OCI-M1 (cell line): ENCODE measurements at regions not wholly inside any gene's neighbourhood (a gene's known extent, or its start where the extent isn't known, plus 50 kb on each side); places are given as distances from the start of the nearest gene placed in this dataset.
A peak's percentile ranks its signal among the peaks of the same experiment; 100 is the strongest.
"Not testable (repeated sequence)": the region's sequence is repeated elsewhere in the genome, so short reads cannot be mapped to it uniquely, and the experiment has no call there.

Experiments used
- DNase-seq: peaks from one replicate; lab custom pipeline; 2025; lab: John Stamatoyannopoulos, UW

GRCh38 chr1:76687307-76688175 is 179.7 kb upstream of the ST6GALNAC5 start:
- no peak for DNase-seq

DNA sequence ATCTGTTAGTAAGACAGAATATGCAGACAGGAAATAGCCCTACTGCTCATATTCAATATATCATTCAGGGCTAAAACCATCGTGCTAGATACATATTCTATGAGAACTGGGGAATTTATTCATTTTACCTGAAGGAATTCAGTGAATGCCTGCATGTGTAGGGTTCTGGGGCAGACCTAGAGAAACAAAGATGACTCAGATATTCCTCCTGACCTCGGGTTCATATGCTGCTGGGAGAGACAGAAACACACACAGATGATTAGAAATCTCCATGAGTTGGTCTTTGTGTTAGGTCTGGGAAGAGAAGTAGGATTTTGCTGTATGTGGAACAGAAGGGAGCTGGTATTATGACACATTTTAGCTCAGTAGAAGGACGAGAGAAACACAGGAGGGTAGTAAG is 176.5 kb upstream of the ST6GALNAC5 start:
- DNase-seq = peak; percentile 38

- DNase-seq = no peak
Observed at GRCh38 chr1:76695535-76695934, 171.7 kb upstream of the ST6GALNAC5 start.

- DNase-seq = no peak
Observed at GRCh38 chr1:76697361-76697760, 169.9 kb upstream of the ST6GALNAC5 start.

- DNase-seq = not testable (repeated sequence)
Observed at GRCh38 chr1:76699646-76700045, 167.6 kb upstream of the ST6GALNAC5 start.

GRCh38 chr1:76700200-76700599 is 167.1 kb upstream of the ST6GALNAC5 start:
- DNase-seq = not testable (repeated sequence)

- no peak for DNase-seq
Observed at GRCh38 chr1:76705560-76705959, 161.7 kb upstream of the ST6GALNAC5 start.

DNA sequence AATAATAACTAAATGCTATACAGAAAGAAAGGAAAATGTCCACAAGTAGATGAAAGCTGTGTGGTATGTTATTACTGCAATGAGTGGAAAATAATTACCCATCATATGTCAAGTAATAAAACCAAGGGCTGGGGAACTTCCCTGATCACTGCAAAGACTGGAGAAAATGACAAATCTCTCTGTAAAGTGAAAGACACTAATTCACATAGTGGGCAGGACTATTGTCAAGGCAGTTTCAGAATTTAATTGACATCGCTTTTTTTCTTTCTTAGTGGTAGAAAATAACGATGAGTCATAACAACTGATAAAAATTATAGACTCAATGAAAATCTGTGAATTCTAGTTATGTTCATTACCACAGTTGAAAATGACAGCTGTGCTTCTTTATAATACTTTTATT is 153.7 kb upstream of the ST6GALNAC5 start:
- DNase-seq = peak; percentile 31

- DNase-seq = peak; percentile 20
Observed at GRCh38 chr1:76715474-76715873, 151.8 kb upstream of the ST6GALNAC5 start.

DNA sequence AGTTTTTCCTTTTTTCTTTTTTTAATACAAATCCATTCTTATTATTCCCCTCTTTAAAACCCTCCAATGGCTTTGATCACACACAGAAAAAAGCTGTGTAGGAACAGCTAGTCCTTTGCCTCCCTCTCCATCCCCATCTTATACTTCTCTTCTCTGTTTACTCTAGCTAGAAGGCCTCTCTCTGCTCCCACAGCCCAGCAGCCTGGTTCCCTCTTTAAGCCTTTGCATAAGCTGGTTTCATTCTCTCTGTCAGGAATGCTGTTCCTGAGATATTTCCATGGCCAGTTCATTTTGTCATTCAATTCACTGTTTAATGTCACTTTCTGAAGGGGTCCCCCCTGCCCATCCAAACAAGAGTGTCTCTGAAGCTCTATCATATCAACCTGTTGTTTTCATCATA is 143.3 kb upstream of the ST6GALNAC5 start:
- no peak for DNase-seq

DNA sequence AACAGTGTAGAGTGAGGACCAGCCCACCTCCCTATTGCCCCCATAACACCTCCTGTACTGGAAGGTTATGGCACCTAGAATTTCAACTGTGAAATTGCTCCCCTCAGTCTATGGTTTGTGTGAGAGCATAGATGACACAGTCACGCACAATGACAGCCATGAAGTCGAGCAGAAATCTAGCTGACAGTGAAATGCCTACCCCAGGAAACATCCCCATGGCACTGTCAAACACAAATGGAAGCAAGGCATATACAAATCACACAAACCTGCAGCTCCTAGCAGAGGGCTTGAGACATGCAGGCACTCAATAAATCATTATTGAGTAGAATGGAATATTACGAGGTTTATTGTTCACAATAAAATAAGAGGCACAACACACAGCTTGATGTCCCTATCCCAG is 142.5 kb upstream of the ST6GALNAC5 start:
- no peak for DNase-seq

GRCh38 chr1:76725864-76726619 is 141.2 kb upstream of the ST6GALNAC5 start:
- no peak for DNase-seq

DNA sequence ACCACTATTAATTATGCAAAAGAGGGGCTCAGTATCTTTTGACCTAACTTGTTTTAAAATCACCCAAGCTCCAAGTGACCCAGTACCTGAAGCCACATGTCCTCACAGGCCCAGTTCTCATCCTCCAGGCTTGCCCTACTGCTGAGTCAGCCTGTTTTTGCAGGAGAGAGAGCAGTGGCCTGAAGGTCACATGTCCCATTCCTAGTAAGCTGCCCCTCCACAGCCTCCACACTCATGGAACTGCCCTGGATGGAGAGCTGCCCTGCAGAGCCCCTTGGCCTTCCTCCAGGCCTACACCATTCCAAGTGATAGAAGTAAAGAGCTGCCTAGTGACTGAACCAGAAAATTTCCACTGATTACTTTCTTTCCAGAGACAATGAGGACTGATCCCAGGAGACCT is 139.8 kb upstream of the ST6GALNAC5 start:
- no peak for DNase-seq

DNA sequence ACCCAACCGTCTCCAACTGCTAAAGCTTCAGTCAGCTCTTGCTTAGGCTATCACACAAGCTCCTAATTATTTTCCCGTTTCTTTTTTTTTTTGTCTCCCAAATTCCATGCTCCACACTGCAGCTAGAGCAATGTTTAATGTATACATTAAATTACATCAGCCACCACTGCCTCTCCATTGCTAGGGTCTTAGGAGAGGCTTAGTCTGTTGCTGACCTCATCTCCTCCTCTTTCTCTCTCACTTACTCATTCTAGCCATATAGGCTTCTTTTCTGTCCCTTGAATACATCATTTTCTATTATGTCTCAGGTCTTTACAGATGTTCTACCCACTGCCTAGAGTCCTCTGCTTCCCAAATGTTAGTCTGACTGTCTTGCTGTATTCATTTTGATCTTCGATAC is 138.1 kb upstream of the ST6GALNAC5 start:
- no peak for DNase-seq

DNA sequence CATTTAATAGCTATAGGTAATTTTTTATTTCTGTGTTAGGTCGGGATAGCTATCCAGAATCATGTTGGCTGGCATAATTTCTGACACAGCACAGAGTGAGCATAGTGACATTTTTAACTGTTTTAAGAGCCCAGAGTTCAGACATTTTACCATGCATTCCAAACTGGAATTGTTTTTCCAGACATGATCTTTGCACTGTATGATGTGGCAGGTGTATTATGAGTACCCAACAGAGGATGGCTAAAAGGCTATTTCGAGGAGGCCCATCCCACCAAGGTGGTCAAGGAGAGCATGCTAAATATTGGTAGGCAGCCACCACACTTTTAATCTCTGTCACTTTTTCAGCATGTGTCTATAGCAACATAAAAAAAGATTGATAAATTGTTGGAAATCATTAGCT is 137.3 kb upstream of the ST6GALNAC5 start:
- DNase-seq = no peak

DNA sequence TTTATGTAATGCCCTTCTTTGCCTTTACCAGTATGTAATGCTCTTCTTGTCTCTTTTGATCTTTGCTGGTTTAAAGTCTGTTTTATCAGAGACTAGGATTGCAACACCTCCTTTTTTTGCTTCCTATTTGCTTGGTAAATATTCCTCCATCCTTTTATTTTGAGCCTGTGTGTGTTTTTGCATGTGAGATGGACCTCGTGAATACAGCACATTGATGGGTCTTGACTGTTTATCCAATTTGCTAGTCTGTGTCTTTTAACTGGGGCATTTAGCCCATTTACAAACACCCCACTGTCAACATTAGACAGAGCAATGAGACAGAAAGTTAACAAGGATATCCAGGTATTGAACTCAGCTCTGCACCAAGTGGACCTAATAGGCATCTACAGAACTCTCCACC is 128.9 kb upstream of the ST6GALNAC5 start:
- not testable (repeated sequence) for DNase-seq

GRCh38 chr1:76740956-76741355 is 126.3 kb upstream of the ST6GALNAC5 start:
- not testable (repeated sequence) for DNase-seq

DNA sequence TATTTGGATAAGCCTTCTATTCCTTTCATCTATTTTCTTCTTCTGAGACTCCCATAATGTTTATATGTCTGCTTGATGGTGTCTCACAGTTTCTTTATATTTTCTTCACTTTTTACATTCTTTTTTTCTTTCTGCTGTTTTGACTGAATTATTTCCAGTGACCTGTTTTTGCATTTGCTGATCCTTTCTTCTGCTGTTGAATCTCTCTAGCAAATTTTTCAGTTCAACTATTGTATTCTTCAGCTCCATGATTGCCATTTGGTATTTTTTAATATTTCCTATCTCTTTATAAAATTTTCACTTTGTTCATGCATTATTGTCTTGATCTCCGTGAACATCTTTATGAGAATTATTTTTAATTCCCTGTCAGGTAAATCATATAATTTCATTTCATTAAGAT is 122.3 kb upstream of the ST6GALNAC5 start:
- no peak for DNase-seq

- no peak for DNase-seq
Observed at GRCh38 chr1:76746206-76746605, 121.1 kb upstream of the ST6GALNAC5 start.

GRCh38 chr1:76754730-76755129 is 112.5 kb upstream of the ST6GALNAC5 start:
- DNase-seq = no peak

DNA sequence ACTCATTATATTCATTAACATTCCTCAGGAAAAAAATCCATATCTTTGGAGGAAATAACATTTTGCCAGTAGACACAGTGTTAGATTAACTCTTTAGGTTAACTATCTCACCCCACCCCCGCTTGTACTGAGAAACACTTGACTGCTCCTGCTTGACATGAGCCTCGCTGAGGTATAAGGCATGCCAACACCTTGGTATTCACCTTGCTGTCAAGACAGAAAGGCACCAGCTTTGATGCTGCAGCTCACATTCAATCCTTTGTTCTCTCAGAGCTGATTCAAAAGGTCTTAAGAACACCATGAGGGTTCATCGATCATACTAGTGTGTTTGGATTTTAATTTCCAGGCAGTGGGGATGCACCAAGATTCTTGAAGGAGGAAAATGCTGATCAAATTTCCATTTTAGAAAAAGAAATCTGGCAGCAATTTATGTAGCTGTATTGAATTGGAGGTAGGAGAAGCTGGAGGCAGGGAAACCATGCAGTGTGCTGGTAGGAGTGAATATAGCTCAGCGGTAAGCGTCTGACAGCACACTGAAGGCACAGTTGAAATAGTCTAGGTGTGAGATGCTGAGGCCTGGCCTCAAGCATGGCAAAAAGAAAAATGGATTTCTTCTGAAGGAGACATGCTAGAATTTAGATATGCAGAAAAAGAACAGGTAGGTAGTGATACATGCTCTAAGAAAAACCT is 108.0 kb upstream of the ST6GALNAC5 start:
- no peak for DNase-seq

DNA sequence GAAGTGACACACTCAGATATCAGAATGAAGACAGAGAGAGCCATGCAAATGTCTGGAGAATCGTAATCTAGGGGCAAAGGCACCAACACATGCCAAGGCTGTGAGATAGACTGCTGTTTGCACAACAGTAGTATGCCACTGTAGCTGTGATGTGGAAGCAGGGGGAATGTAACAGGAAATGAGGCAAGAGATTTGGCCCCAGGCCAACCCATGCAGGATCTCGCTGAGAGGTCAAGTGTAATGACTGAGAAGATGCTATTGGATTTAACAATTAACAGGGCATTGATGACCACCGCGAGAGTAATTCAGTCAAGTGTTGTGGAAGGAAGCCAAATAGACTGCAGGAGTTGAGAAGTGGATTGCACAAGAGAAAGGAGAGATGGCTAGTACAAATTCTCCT is 107.3 kb upstream of the ST6GALNAC5 start:
- DNase-seq = peak; percentile 16

DNA sequence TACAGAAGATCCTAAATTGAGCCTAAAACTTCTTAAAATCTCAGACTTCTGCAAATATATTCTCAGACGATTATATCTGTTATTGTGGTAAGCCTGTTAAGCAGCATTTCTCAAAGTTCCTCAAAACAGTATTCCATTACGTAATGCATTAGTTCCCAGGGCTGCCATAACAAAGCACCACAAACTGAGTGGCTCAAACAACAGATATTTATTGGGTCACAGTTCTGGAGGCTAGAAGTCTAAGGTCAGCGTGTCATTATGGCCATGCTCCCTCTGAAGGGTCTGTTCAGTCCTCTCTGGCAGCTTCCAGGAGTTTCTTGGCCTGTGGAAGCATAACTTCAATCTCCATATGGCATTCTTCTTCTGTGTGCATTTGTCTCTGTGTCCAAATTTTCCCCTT is 103.5 kb upstream of the ST6GALNAC5 start:
- DNase-seq = peak; percentile 87
